A673 (cell line): ENCODE measurements at regions not wholly inside any gene's neighbourhood (a gene's known extent, or its start where the extent isn't known, plus 50 kb on each side); places are given as distances from the start of the nearest gene placed in this dataset.

Experiments
- EZH2 ChIP-seq: fragments of 200-600 bp; sonication (generic); IDR thresholded peaks from 2 replicates; pipeline ENCODE4 v1.6.1; 2017; ENCODE audit warnings: borderline replicate concordance, low read depth, mild to moderate bottlenecking, mixed read lengths, antibody characterized with exemption, low read length; ENCODE audit not compliant: poor library complexity, severe bottlenecking
- TF ChIP-seq, protein P1 (sequence below): fragments of 300-800, 200-600 bp; sonication (generic); conservative IDR thresholded peaks from 2 replicates; pipeline ENCODE4 v1.5.1; 2017; ENCODE audit warnings: low read depth, mild to moderate bottlenecking, antibody characterized with exemption, low read length, moderate library complexity, mixed read lengths

DNA sequence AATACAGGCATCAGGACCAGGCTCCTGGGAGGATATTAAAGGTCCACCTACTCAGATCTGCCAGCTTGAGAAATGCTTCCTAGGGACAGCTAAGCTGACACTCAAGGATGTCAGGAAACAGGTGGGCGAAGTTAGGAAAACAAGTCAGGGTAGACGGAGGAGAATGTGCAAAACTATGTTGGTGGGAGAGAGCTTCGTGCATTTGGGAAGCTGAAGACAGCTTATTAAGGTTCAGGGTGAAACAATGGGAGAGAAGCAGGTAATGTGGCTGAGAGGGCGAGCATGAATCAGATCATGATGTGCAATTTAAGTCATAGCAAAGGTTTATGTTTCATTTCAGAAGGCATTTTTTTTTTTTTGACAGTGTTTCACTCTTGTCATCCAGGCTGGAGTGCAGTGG is 297.2 kb upstream of the ATP10A start:
- TF ChIP-seq, protein P1, sequence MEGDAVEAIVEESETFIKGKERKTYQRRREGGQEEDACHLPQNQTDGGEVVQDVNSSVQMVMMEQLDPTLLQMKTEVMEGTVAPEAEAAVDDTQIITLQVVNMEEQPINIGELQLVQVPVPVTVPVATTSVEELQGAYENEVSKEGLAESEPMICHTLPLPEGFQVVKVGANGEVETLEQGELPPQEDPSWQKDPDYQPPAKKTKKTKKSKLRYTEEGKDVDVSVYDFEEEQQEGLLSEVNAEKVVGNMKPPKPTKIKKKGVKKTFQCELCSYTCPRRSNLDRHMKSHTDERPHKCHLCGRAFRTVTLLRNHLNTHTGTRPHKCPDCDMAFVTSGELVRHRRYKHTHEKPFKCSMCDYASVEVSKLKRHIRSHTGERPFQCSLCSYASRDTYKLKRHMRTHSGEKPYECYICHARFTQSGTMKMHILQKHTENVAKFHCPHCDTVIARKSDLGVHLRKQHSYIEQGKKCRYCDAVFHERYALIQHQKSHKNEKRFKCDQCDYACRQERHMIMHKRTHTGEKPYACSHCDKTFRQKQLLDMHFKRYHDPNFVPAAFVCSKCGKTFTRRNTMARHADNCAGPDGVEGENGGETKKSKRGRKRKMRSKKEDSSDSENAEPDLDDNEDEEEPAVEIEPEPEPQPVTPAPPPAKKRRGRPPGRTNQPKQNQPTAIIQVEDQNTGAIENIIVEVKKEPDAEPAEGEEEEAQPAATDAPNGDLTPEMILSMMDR: no peak
- TF ChIP-seq EZH2: no peak
